DND-41 (cell line): ENCODE measurements at regions not wholly inside any gene's neighbourhood (a gene's known extent, or its start where the extent isn't known, plus 50 kb on each side); places are given as distances from the start of the nearest gene placed in this dataset.

ENCODE experiments used
- EZH2 ChIP-seq: IDR thresholded peaks from 3 replicates; pipeline ENCODE4 v1.6.1; 2012; ENCODE audit warnings: borderline replicate concordance, low read depth, mild to moderate bottlenecking, moderate library complexity, low read length, inconsistent platforms; ENCODE audit not compliant: severe bottlenecking
- TF ChIP-seq, protein P1 (sequence below): IDR thresholded peaks from 2 replicates; pipeline ENCODE4 v1.5.1; 2012; ENCODE audit warnings: borderline replicate concordance, low read length, moderate library complexity, mild to moderate bottlenecking; ENCODE audit not compliant: poor library complexity, severe bottlenecking; ENCODE audit errors: extremely low read depth

DNA sequence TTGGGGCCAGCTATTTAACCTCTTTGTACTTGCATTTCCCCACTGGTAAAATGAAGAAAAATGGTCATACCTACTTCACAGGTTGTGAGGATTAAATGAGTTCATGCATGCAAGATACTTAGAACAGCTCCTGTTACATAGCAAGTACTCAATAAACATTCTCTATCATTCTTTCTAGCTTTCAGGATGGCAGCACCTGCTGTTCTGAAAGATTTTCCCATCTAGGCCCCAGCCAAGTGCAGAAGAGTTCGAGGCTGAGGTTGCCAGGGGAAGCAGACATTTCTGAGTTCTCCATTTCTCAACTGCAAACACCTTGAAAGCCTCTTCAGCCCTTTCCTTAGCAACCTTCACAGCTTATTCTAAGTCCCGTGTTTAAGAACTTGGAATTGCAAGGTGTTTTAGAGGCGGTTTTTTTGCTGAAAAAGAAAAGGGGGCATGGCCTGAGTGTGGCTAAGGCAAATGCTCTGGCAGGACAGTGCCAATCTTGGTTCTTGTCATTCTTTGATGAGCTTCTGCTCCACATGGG is 73.0 kb upstream of the PRMT8 start:
- TF ChIP-seq, protein P1, sequence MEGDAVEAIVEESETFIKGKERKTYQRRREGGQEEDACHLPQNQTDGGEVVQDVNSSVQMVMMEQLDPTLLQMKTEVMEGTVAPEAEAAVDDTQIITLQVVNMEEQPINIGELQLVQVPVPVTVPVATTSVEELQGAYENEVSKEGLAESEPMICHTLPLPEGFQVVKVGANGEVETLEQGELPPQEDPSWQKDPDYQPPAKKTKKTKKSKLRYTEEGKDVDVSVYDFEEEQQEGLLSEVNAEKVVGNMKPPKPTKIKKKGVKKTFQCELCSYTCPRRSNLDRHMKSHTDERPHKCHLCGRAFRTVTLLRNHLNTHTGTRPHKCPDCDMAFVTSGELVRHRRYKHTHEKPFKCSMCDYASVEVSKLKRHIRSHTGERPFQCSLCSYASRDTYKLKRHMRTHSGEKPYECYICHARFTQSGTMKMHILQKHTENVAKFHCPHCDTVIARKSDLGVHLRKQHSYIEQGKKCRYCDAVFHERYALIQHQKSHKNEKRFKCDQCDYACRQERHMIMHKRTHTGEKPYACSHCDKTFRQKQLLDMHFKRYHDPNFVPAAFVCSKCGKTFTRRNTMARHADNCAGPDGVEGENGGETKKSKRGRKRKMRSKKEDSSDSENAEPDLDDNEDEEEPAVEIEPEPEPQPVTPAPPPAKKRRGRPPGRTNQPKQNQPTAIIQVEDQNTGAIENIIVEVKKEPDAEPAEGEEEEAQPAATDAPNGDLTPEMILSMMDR, result no peak
- no peak for TF ChIP-seq EZH2
